GM10266 (cell line): ENCODE measurements at regions not wholly inside any gene's neighbourhood (a gene's known extent, or its start where the extent isn't known, plus 50 kb on each side); places are given as distances from the start of the nearest gene placed in this dataset.

ENCODE experiments used
- DNase-seq: peaks from one replicate; pipeline ENCODE4 v3.0.0; 2012; ENCODE audit errors: extremely low spot score
- TF ChIP-seq, protein P1 (sequence below): IDR thresholded peaks from 2 replicates; pipeline ENCODE4 v1.5.1; 2012; ENCODE audit warnings: mild to moderate bottlenecking, low read depth; ENCODE audit not compliant: control insufficient read depth, insufficient read depth; ENCODE audit errors: missing control alignments

DNA sequence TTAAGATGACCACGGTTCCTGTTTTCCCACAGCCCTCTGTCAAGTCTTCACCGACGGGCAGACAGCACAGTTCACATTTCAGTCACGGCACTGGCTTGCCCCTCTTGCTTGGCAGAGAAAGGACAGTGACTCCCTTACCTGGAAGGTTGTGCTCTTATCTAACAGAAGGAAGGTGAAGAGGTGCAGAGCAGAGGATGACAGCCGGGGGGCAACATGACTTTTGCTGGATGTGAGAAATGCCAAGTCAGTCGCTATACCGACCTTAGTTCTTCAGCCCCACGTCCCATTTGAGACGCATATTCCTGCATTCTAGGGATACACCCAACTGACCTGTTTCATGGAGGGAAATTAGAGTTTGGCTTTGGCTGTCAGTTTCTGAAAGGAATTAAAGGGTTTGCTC lies 492.3 kb downstream of the NPIPA7 start:
- DNase-seq: no peak

DNA sequence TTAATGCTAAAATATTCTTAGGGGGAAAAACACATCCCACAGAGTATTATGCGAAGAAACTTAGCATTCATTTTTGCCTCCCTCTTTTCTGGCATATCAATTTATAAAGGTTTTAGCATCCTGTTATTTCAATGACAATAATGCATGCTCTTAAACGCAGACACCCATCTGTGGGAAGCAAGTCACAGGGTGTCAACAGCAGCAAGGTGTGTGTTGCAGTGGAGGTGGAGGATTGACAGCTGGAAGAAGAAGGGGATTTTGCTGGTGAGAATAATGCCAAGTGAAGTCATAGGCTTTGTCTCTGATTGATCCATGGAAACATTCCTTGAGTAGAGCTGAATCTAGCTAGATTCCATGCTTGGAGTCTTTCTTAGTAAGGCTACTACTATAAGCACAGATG lies 498.1 kb downstream of the NPIPA7 start:
- TF ChIP-seq, protein P1, sequence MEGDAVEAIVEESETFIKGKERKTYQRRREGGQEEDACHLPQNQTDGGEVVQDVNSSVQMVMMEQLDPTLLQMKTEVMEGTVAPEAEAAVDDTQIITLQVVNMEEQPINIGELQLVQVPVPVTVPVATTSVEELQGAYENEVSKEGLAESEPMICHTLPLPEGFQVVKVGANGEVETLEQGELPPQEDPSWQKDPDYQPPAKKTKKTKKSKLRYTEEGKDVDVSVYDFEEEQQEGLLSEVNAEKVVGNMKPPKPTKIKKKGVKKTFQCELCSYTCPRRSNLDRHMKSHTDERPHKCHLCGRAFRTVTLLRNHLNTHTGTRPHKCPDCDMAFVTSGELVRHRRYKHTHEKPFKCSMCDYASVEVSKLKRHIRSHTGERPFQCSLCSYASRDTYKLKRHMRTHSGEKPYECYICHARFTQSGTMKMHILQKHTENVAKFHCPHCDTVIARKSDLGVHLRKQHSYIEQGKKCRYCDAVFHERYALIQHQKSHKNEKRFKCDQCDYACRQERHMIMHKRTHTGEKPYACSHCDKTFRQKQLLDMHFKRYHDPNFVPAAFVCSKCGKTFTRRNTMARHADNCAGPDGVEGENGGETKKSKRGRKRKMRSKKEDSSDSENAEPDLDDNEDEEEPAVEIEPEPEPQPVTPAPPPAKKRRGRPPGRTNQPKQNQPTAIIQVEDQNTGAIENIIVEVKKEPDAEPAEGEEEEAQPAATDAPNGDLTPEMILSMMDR: no peak
- no peak for DNase-seq

More for the DNA sequence above, 492.3 kb downstream of the NPIPA7 start:
- TF ChIP-seq, protein P1: no peak

DNA sequence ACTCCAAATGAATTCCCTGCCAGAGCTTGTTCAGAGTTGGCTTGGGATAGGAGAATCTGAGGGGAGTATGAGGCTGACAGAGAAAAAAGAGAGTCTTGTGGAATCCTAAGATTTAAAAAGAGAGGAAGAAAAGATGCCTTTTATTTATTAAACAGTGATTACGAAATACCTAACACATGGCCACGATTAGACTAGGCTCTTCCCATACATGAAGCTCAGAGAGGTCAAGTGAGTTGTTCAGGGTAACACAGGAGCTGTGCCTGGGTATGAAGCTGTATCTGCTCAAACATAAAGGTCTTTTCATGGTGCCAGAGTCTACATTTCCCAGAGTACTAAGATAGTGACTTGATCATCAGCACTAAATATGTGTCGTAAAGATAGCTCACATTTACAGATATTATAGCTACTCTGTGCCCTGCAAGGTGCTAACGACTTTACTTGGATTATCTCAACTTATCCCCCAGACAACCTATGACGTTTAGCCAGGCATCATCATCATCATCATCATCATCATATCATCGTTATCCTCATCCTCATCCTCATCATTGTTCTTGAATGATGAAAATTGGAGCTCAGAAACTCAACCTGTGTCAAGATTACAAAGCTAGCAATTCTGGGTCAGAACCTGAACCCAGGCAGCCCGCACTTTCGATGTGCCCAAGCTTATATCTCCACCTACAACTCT lies 500.8 kb downstream of the NPIPA7 start:
- no peak for DNase-seq
- TF ChIP-seq, protein P1: no peak

DNA sequence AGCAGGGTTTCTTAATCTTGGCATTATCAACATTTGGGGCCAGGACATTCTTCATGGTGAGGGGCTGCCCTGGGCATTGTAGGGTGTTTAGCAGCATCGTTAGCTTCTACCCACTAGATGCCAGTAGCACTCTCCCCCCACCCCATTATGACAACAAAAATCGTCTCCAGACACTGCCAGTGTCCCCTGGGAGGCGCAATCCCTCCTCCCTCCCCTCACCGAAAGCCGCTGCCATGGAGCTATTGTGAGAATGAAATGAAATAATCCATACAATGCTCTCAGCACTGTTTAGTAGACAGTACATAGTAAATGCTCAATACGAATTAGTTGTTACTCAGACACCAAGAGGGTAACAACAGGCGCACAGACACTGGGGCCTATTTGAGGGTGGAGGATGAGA lies 502.9 kb downstream of the NPIPA7 start:
- TF ChIP-seq, protein P1: no peak
- no peak for DNase-seq

DNA sequence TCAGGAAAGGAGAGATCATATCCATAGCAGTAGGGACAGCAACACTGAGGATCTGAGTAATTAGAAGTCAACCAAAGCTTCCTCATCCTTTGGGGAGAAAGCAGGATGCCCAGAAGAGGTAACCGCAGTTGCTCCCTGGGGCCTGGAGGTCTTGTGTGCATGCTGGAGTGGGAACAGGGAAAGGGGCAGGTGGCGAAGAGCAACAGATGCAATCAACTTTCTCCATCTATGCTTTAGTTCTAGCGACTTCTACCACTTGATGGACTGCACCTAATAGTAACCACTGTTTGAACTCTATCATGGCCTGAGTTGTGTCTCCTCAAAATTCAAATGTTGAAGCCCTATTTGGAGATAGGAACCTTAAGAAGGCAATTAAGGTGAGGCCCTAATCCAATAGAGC lies 503.8 kb downstream of the NPIPA7 start:
- TF ChIP-seq, protein P1: no peak
- DNase-seq: no peak

DNA sequence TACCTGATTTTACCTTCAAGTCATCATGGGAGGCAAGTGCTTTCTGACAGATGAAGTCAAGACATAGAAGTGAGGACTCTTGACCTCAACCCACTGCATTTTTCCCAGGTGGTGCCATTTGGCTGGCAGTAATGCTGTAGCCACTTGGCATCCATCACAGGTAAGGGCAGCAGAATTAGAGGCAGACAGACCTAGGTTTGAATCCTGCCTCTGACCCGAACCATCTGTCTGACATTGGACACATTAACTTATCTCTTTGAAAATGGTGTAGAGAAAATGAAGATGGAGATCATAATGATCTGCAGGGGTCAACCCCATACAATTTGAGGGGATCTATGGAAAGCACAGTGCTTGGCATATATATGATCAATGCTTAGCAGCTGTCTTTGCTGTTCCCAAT lies 505.5 kb downstream of the NPIPA7 start:
- no peak for DNase-seq
- TF ChIP-seq, protein P1: no peak

DNA sequence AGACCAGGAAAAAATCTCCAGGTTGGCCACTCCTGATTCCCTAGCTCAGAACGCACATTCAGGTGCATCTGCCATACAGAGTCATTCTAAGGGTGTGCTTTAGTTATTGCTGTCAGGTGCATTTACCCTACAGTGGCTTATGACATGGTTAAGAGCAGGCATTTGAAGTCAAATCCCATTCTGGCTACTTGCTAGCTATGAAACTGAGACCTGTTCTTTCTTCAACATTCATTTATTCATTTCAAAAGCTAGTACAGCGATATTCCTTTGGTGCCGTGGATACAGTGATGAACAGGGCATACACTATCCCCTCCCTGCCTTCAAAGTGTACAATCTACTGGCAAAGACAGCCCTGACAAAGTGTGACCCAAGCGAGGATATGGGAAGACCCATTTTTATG lies 508.3 kb downstream of the NPIPA7 start:
- DNase-seq: no peak
- TF ChIP-seq, protein P1: no peak
